Natural killer cell (primary cell): ENCODE measurements at regions not wholly inside any gene's neighbourhood (a gene's known extent, or its start where the extent isn't known, plus 50 kb on each side); places are given as distances from the start of the nearest gene placed in this dataset.

Experiments used
- ATAC-seq, 3 donors: fragments of 150-1000 bp in 2 of 3; fragments of 200-7000 bp in 1 of 3; cut with Tn5 transposase; 1 replicate in 1 of 3; 2 replicates in 2 of 3; pipeline ENCODE4 v1.10.0; 2021; ENCODE audit warnings: mild to moderate bottlenecking in 2 of 3, moderate library complexity in 2 of 3
- DNase-seq, 2 donors: peaks; one replicate each; pipeline versions ENCODE4 v3.0.0 to v3.0.0-alpha.2; 2013 to 2021; ENCODE audit warnings: mixed read lengths in 1 of 2
- H3K27ac ChIP-seq: one replicate; pipeline ENCODE4 v1.5.1; 2013; ENCODE audit warnings: mild to moderate bottlenecking, low read length
- H3K27me3 ChIP-seq: one replicate; pipeline ENCODE4 v1.6.1; 2013; ENCODE audit warnings: low read length; ENCODE audit not compliant: control insufficient read depth, insufficient read depth
- H3K36me3 ChIP-seq: one replicate; pipeline ENCODE4 v1.6.1; 2013; ENCODE audit warnings: low read length; ENCODE audit not compliant: control insufficient read depth, insufficient read depth
- H3K4me1 ChIP-seq: one replicate; pipeline ENCODE4 v1.6.1; 2013; ENCODE audit warnings: low read length; ENCODE audit not compliant: control insufficient read depth, insufficient read depth
- H3K4me3 ChIP-seq: one replicate; pipeline ENCODE4 v1.5.1; 2013; ENCODE audit warnings: low read length
- H3K9me3 ChIP-seq: one replicate; pipeline ENCODE4 v1.6.1; 2013; ENCODE audit warnings: low read length; ENCODE audit not compliant: control insufficient read depth, insufficient read depth
- H3K27ac Mint-ChIP-seq, 2 donors: one replicate each; pipeline ENCODE4 v1.8.0; 2022; ENCODE audit warnings: mild to moderate bottlenecking in 2 of 2, mixed read lengths in 2 of 2, moderate library complexity in 1 of 2
- H3K27me3 Mint-ChIP-seq, 2 donors: one replicate each; pipeline ENCODE4 v1.8.0; 2022; ENCODE audit warnings: low read depth in 2 of 2, mixed read lengths in 2 of 2
- H3K36me3 Mint-ChIP-seq: one replicate; pipeline ENCODE4 v1.8.0; 2022; ENCODE audit warnings: mixed read lengths
- H3K4me1 Mint-ChIP-seq, 2 donors: one replicate each; pipeline ENCODE4 v1.8.0; 2022; ENCODE audit warnings: mixed read lengths in 2 of 2
- H3K4me3 Mint-ChIP-seq: one replicate; pipeline ENCODE4 v1.8.0; 2022; ENCODE audit warnings: mild to moderate bottlenecking, moderate library complexity, mixed read lengths
- H3K9me3 Mint-ChIP-seq, 2 donors: one replicate each; pipeline ENCODE4 v1.8.0; 2022; ENCODE audit warnings: mixed read lengths in 2 of 2
- CTCF ChIP-seq: fragments of 200-600 bp; IDR thresholded peaks from one replicate; pipeline ENCODE4 v1.8.0; 2022; ENCODE audit warnings: antibody characterized with exemption
- WGBS: methylation state at CpG from one replicate; pipeline ENCODE4 v1.1.7; 2013; ENCODE audit warnings: missing lambda C conversion rate; ENCODE audit not compliant: insufficient coverage; 5-methylcytosine and 5-hydroxymethylcytosine counted together
- intact Hi-C: fragments of 100-400 bp; cut with micrococcal nuclease; formaldehyde crosslinking; loops from one replicate; pipeline ENCODE4 v1.14.2; 2022

GRCh38 chr17:34709158-34709754 is 129.9 kb downstream of the TMEM132E start:
- Histone ChIP-seq H3K4me3 (no peak overlapping the region), H3K36me3 (no peaks in the 10 kb centered on the region), H3K9me3 (no peaks in the 10 kb centered on the region), H3K4me1 (no peaks in the 10 kb centered on the region), H3K27ac (no peak overlapping the region), H3K27me3 (no peaks in the 10 kb centered on the region)
- Mint-ChIP-seq H3K9me3 (no peaks in the 10 kb centered on the region), H3K27me3 (peaks cover 14 to 19% of the 10 kb centered on the region in 2 donors), H3K36me3 (no peaks in the 10 kb centered on the region), H3K27ac (no peak overlapping the region), H3K4me3 (no peak overlapping the region), H3K4me1 (no peaks in the 10 kb centered on the region)
- 55% methylated on average over 8 of the region's 8 CpGs for WGBS
- no peak for ATAC-seq
- DNase-seq, result no peak
- intact Hi-C loops, result no loop called here
- TF ChIP-seq CTCF, result no peak

GRCh38 chr17:34706029-34706428 is 126.6 kb downstream of the TMEM132E start:
- H3K36me3 ChIP-seq, result no peaks in the 10 kb centered on the region
- peaks cover 12 to 35% of the 10 kb centered on the region in 2 donors for H3K27me3 Mint-ChIP-seq
- 7% methylated on average over 4 of the region's 4 CpGs for WGBS
- no peaks in the 10 kb centered on the region for H3K27me3 ChIP-seq
- ATAC-seq, result no peak
- H3K27ac ChIP-seq, result no peak overlapping the region
- DNase-seq, result peak in 1 of 2 donors; percentile 31
- no peak overlapping the region for H3K4me3 Mint-ChIP-seq
- no peaks in the 10 kb centered on the region for H3K4me1 Mint-ChIP-seq
- H3K9me3 ChIP-seq, result no peaks in the 10 kb centered on the region
- H3K36me3 Mint-ChIP-seq, result no peaks in the 10 kb centered on the region
- H3K9me3 Mint-ChIP-seq, result no peaks in the 10 kb centered on the region
- TF ChIP-seq CTCF, result no peak
- no peak overlapping the region for H3K27ac Mint-ChIP-seq
- intact Hi-C loops, result no loop called here
- H3K4me3 ChIP-seq, result no peak overlapping the region
- no peaks in the 10 kb centered on the region for H3K4me1 ChIP-seq

- H3K27me3 ChIP-seq, result no peaks in the 10 kb centered on the region
- no peaks in the 10 kb centered on the region for H3K4me1 ChIP-seq
- H3K4me3 Mint-ChIP-seq, result no peak overlapping the region
- no peaks in the 10 kb centered on the region for H3K4me1 Mint-ChIP-seq
- intact Hi-C loops, result no loop called here
- no peak overlapping the region for H3K27ac ChIP-seq
- no peaks in the 10 kb centered on the region for H3K9me3 ChIP-seq
- no peak overlapping the region for H3K27ac Mint-ChIP-seq
- no peaks in the 10 kb centered on the region for H3K36me3 Mint-ChIP-seq
- peaks cover 12 to 30% of the 10 kb centered on the region in 2 donors for H3K27me3 Mint-ChIP-seq
- no peaks in the 10 kb centered on the region for H3K36me3 ChIP-seq
- WGBS, result 38% methylated on average over 3 of the region's 3 CpGs
- DNase-seq, result peak in 1 of 2 donors; percentile 48
- no peak for TF ChIP-seq CTCF
- no peak for ATAC-seq
- H3K4me3 ChIP-seq, result no peak overlapping the region
- H3K9me3 Mint-ChIP-seq, result no peaks in the 10 kb centered on the region
Observed at GRCh38 chr17:34703533-34703932, 124.2 kb downstream of the TMEM132E start.

- intact Hi-C loops, result no loop called here
- no peaks in the 10 kb centered on the region for H3K9me3 Mint-ChIP-seq
- no peaks in the 10 kb centered on the region for H3K4me1 Mint-ChIP-seq
- no peaks in the 10 kb centered on the region for H3K36me3 Mint-ChIP-seq
- Histone ChIP-seq H3K4me1 (no peaks in the 10 kb centered on the region), H3K4me3 (no peak overlapping the region), H3K36me3 (no peaks in the 10 kb centered on the region), H3K27ac (no peak overlapping the region), H3K9me3 (no peaks in the 10 kb centered on the region), H3K27me3 (peaks cover 4% of the 10 kb centered on the region)
- no peak overlapping the region for H3K4me3 Mint-ChIP-seq
- H3K27ac Mint-ChIP-seq, result no peak overlapping the region
- ATAC-seq (no peak), DNase-seq (no peak)
- peaks cover 16 to 35% of the 10 kb centered on the region in 2 donors for H3K27me3 Mint-ChIP-seq
- TF ChIP-seq CTCF, result no peak
- WGBS, result no CpG with 5 or more reads among the region's 4 CpGs
Observed at GRCh38 chr17:34699181-34699580, 119.8 kb downstream of the TMEM132E start.
